Stimulated activated effector memory CD8-positive, alpha-beta T cell treated with anti-CD3 and anti-CD28 coated beads, Interleukin-12 subunit alpha, Interleukin-12 subunit beta, amount 100 ng/mL, for 72 hours (primary cell): ENCODE measurements at regions not wholly inside any gene's neighbourhood (a gene's known extent, or its start where the extent isn't known, plus 50 kb on each side); places are given as distances from the start of the nearest gene placed in this dataset.
A peak's percentile ranks its signal among the peaks of the same experiment; 100 is the strongest.
"Not testable (repeated sequence)": the region's sequence is repeated elsewhere in the genome, so short reads cannot be mapped to it uniquely, and the experiment has no call there.

Experiments
- ATAC-seq: fragments of 150-1000 bp; cut with Tn5 transposase; 2 replicates; pipeline ENCODE4 v1.10.0; 2021
- DNase-seq, 2 donors: peaks; one replicate each; pipeline ENCODE4 v3.0.0; 2021 to 2022; ENCODE audit warnings: low spot score in 2 of 2
- H3K27ac Mint-ChIP-seq: one replicate; pipeline ENCODE4 v1.8.0; 2022; ENCODE audit warnings: mild to moderate bottlenecking, mixed read lengths
- H3K36me3 Mint-ChIP-seq: one replicate; pipeline ENCODE4 v1.8.0; 2022; ENCODE audit warnings: mild to moderate bottlenecking, mixed read lengths
- H3K4me1 Mint-ChIP-seq: one replicate; pipeline ENCODE4 v1.8.0; 2022; ENCODE audit warnings: mixed read lengths
- H3K4me3 Mint-ChIP-seq: one replicate; pipeline ENCODE4 v1.8.0; 2022; ENCODE audit warnings: mild to moderate bottlenecking, mixed read lengths
- H3K9me3 Mint-ChIP-seq: one replicate; pipeline ENCODE4 v1.8.0; 2022; ENCODE audit warnings: mixed read lengths

GRCh38 chr1:109857702-109858101, 52.9 kb upstream of the CSF1 start:
- not testable (repeated sequence) for H3K4me3 Mint-ChIP-seq, H3K36me3 Mint-ChIP-seq, H3K4me1 Mint-ChIP-seq, H3K9me3 Mint-ChIP-seq, ATAC-seq, H3K27ac Mint-ChIP-seq, DNase-seq

GRCh38 chr1:109855986-109856385, 54.7 kb upstream of the CSF1 start:
- not testable (repeated sequence) for ATAC-seq, H3K9me3 Mint-ChIP-seq, DNase-seq, H3K36me3 Mint-ChIP-seq, H3K4me3 Mint-ChIP-seq, H3K27ac Mint-ChIP-seq
- H3K4me1 Mint-ChIP-seq = peaks cover 11% of the 10 kb centered on the region

GRCh38 chr1:109853972-109854371, 56.7 kb upstream of the CSF1 start:
- H3K36me3 Mint-ChIP-seq, ATAC-seq, DNase-seq, H3K9me3 Mint-ChIP-seq, H3K4me3 Mint-ChIP-seq: not testable (repeated sequence)
- Mint-ChIP-seq H3K27ac (peak overlapping the region; percentile 65), H3K4me1 (peaks cover 11% of the 10 kb centered on the region)

GRCh38 chr1:109852221-109853015, 58.2 kb upstream of the CSF1 start:
- H3K9me3 Mint-ChIP-seq, H3K36me3 Mint-ChIP-seq, DNase-seq, ATAC-seq, H3K27ac Mint-ChIP-seq, H3K4me3 Mint-ChIP-seq: not testable (repeated sequence)
- H3K4me1 Mint-ChIP-seq = peaks cover 15% of the 10 kb centered on the region

DNA sequence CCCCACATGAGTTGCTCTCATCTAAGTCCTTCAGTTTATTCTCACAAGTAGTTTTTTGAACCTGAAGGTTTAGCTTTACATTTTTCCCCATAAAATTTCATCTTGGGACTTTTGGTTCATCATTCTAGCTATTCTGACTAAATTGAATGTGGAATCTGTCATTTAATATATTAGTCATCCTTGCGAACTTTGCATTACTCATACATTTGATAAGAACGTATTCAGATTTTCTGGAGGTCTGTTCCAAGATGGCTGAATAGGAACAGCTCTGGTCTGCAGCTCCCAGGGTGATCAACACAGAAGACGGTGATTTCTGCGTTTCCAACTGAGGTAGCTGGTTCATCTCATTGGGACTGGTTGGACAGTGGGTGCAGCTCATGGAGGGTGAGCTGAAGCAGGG, 59.8 kb upstream of the CSF1 start:
- peak overlapping the region; percentile 32 for H3K27ac Mint-ChIP-seq
- no peaks in the 10 kb centered on the region for H3K9me3 Mint-ChIP-seq
- H3K36me3 Mint-ChIP-seq = no peaks in the 10 kb centered on the region
- DNase-seq (no peak), ATAC-seq (peak; percentile 61)
- peaks cover 19% of the 10 kb centered on the region for H3K4me1 Mint-ChIP-seq
- no peak overlapping the region for H3K4me3 Mint-ChIP-seq

- no peaks in the 10 kb centered on the region for H3K9me3 Mint-ChIP-seq
- H3K36me3 Mint-ChIP-seq = no peaks in the 10 kb centered on the region
- peaks cover 19% of the 10 kb centered on the region for H3K4me1 Mint-ChIP-seq
- DNase-seq (no peak), ATAC-seq (no peak)
- peak overlapping the region; percentile 32 for H3K27ac Mint-ChIP-seq
- no peak overlapping the region for H3K4me3 Mint-ChIP-seq
These were observed 60.5 kb upstream of the CSF1 start for GRCh38 chr1:109850194-109850593.

- ATAC-seq (no peak), DNase-seq (no peak)
- Mint-ChIP-seq H3K4me1 (peaks cover 19% of the 10 kb centered on the region), H3K9me3 (no peaks in the 10 kb centered on the region), H3K36me3 (no peaks in the 10 kb centered on the region), H3K27ac (no peak overlapping the region), H3K4me3 (no peak overlapping the region)
These were observed 61.0 kb upstream of the CSF1 start for GRCh38 chr1:109849655-109850054.

DNA sequence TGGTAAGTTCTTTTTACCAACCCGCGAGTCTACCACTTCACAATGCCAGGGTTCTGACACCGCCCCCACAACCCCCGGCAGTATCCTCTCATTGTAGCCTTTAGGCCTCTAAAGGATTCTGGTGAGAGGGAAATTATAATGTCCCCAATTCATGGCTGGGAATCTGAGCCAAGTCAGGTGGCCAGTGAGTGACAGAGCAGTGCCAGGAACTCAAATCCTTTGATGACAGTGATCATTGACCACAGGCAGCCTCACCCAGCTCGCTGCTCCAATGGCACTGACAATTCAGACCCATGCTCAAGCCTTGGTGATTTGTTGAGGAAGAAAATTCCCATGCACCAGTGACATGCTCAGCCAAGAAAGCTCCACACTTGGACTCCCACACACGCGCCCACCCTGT, 63.4 kb upstream of the CSF1 start:
- Mint-ChIP-seq H3K4me1 (peaks cover 19% of the 10 kb centered on the region), H3K36me3 (no peaks in the 10 kb centered on the region), H3K27ac (no peak overlapping the region), H3K9me3 (no peaks in the 10 kb centered on the region), H3K4me3 (no peak overlapping the region)
- ATAC-seq (no peak), DNase-seq (no peak)

DNA sequence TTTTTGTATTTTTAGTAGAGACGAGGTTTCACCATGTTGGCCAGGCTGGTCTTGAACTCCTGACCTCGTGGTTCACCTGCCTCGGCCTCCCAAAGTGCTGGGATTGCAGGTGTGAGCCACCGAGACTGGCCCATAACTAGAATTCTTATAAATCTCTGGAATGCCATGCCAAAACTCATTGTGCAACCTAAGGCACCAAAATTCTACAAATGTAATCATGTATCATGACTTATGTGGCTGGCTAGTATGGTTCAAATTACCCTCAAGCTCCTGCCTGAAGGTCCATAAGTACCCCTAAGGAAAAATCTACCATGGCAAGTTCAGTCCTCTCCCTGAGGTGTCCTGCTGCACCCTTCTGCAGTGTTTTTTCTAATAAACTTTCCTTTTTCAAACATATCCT, 63.8 kb upstream of the CSF1 start:
- Mint-ChIP-seq H3K27ac (no peak overlapping the region), H3K4me1 (peaks cover 19% of the 10 kb centered on the region), H3K4me3 (no peak overlapping the region), H3K36me3 (no peaks in the 10 kb centered on the region), H3K9me3 (no peaks in the 10 kb centered on the region)
- no peak for ATAC-seq
- DNase-seq = no peak

- H3K4me1 Mint-ChIP-seq = peaks cover 19% of the 10 kb centered on the region
- ATAC-seq (no peak), DNase-seq (no peak)
- no peaks in the 10 kb centered on the region for H3K9me3 Mint-ChIP-seq
- H3K4me3 Mint-ChIP-seq = no peak overlapping the region
- no peaks in the 10 kb centered on the region for H3K36me3 Mint-ChIP-seq
- H3K27ac Mint-ChIP-seq = no peak overlapping the region
These were observed 64.5 kb upstream of the CSF1 start for GRCh38 chr1:109846162-109846561.

DNA sequence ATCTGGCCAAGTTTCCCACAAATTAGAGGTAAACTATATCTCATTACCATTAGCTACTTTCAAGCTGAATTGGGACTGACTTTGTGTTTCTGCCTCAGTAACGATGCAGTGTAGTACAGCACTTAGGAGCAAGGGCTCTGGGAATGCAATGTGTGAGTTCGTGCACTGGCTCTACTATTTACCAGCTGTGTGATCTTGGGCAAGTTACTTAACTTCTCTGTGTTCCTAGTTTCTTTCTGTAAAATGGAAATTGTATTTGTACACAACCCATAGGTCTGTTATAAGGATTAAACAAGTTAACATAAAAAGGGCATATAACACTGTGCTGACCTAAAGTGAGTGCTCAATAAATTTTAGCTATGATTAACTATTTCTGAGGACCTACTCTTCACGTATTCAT, 65.0 kb upstream of the CSF1 start:
- H3K4me3 Mint-ChIP-seq = no peak overlapping the region
- no peaks in the 10 kb centered on the region for H3K9me3 Mint-ChIP-seq
- H3K27ac Mint-ChIP-seq = no peak overlapping the region
- H3K36me3 Mint-ChIP-seq = no peaks in the 10 kb centered on the region
- H3K4me1 Mint-ChIP-seq = peaks cover 14% of the 10 kb centered on the region
- DNase-seq (no peak), ATAC-seq (no peak)

- Mint-ChIP-seq H3K4me1 (peaks cover 8% of the 10 kb centered on the region), H3K9me3 (no peaks in the 10 kb centered on the region), H3K36me3 (no peaks in the 10 kb centered on the region), H3K4me3 (no peak overlapping the region), H3K27ac (no peak overlapping the region)
- ATAC-seq (no peak), DNase-seq (no peak)
These were observed 66.0 kb upstream of the CSF1 start for GRCh38 chr1:109844609-109845008.

DNA sequence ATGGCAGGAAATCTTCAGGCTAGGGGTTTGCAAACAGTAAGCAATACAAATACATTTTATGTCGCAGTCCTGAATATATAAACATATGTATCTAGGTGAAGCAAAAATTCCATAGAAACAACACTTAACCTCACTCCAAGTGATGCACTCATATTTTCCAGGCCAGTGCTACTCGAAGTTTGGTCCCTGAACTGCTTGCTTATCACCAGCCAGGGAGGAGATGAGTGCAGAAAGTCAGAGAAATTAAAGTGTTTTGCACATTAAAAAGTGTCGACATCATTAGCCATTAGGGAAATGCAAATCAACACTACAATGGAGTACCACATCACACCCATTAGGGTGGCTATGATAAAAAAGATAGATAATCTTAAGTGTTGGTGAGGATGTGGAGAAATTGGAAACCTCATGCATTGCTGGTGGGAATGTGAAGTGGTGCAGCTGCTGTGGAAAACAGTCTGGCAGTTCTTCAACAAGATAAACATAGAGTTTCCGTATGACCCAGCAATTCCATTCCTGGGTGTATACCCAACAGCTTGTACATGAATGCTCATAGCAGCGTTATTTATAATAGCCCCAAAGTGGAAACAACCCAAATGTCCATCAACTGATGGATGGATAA, 70.5 kb upstream of the CSF1 start:
- peaks cover 3% of the 10 kb centered on the region for H3K9me3 Mint-ChIP-seq
- H3K27ac Mint-ChIP-seq = no peak overlapping the region
- DNase-seq (no peak), ATAC-seq (no peak)
- H3K4me3 Mint-ChIP-seq = no peak overlapping the region
- H3K36me3 Mint-ChIP-seq = no peaks in the 10 kb centered on the region
- H3K4me1 Mint-ChIP-seq = no peaks in the 10 kb centered on the region

GRCh38 chr1:109839276-109839675, 71.4 kb upstream of the CSF1 start:
- H3K9me3 Mint-ChIP-seq, H3K36me3 Mint-ChIP-seq, H3K4me3 Mint-ChIP-seq, H3K27ac Mint-ChIP-seq, H3K4me1 Mint-ChIP-seq, DNase-seq: not testable (repeated sequence)
- ATAC-seq = peak; percentile 77

DNA sequence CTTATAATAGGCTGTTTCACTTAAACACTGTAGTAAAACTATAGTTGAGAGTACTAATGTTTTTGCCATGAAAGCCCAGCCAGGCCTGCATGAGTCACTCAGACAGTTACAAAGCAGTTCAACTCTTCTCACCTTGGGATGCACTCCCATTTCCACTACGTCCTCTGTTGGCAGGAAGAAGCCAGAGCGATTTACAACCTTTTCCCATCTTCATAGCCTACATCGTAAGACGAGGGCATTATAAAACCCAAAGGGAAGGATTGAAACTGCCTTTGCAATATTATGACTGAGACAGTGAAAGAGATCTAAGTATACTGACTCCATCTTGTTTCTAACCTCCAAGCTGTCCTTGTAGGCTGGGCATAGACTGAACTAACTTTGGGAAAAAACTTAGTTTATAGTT, 71.8 kb upstream of the CSF1 start:
- ATAC-seq (no peak), DNase-seq (no peak)
- Mint-ChIP-seq H3K36me3 (no peaks in the 10 kb centered on the region), H3K27ac (no peak overlapping the region), H3K4me3 (no peak overlapping the region), H3K9me3 (peaks cover 3% of the 10 kb centered on the region), H3K4me1 (no peaks in the 10 kb centered on the region)

- Mint-ChIP-seq H3K4me1 (no peaks in the 10 kb centered on the region), H3K27ac (no peak overlapping the region), H3K4me3 (no peak overlapping the region), H3K36me3 (no peaks in the 10 kb centered on the region), H3K9me3 (peaks cover 3% of the 10 kb centered on the region)
- no peak for DNase-seq
- ATAC-seq = no peak
These were observed 72.6 kb upstream of the CSF1 start for GRCh38 chr1:109837852-109838570.
